Upper lobe of left lung (tissue), 4 donors: ENCODE measurements at regions not wholly inside any gene's neighbourhood (a gene's known extent, or its start where the extent isn't known, plus 50 kb on each side); places are given as distances from the start of the nearest gene placed in this dataset.

Experiments
- EP300 ChIP-seq, 4 donors: sonication (generic); formaldehyde crosslinking; IDR thresholded peaks; one replicate each; pipeline ENCODE4 v1.5.1; 2017; ENCODE audit warnings: antibody characterized with exemption in 4 of 4, control low read depth in 2 of 4
- TF ChIP-seq, protein P1 (sequence below), 6 experiments: fragments of 450-650 bp in 4 of 6; fragments of 200-600 bp in 2 of 6; sonication (generic) in 2 of 6; IDR thresholded peaks; one replicate each; pipeline ENCODE4 v1.5.1; 2016 to 2019; ENCODE audit warnings: antibody characterized with exemption in 6 of 6

DNA sequence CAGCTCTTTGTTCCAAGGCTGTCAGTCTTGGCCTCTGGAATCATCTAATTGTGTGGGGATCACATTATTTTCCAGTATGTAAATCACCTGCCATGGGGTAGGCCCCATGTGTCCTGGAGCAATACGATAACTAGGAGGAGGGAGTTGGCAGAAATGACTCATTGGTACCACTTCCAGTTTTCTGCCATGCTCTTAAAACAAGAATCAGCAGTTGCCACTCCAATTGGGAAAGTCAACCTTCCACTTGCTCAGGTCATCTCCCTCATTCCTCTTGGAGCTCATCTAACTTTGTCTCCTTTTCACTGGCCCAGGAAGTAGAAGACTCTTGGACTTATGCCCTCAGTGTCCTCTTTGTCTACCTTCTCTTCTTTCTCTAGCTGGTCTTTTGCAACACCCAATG lies 487.0 kb downstream of the SLC4A3 start:
- TF ChIP-seq, protein P1, sequence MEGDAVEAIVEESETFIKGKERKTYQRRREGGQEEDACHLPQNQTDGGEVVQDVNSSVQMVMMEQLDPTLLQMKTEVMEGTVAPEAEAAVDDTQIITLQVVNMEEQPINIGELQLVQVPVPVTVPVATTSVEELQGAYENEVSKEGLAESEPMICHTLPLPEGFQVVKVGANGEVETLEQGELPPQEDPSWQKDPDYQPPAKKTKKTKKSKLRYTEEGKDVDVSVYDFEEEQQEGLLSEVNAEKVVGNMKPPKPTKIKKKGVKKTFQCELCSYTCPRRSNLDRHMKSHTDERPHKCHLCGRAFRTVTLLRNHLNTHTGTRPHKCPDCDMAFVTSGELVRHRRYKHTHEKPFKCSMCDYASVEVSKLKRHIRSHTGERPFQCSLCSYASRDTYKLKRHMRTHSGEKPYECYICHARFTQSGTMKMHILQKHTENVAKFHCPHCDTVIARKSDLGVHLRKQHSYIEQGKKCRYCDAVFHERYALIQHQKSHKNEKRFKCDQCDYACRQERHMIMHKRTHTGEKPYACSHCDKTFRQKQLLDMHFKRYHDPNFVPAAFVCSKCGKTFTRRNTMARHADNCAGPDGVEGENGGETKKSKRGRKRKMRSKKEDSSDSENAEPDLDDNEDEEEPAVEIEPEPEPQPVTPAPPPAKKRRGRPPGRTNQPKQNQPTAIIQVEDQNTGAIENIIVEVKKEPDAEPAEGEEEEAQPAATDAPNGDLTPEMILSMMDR (IDR thresholded peaks at IDR 0.05), result no peak
- no peak for TF ChIP-seq EP300 (IDR thresholded peaks at IDR 0.05)
